ENCODE measurements at regions not wholly inside any gene's neighbourhood (a gene's known extent, or its start where the extent isn't known, plus 50 kb on each side); places are given as distances from the start of the nearest gene placed in this dataset.

- TF ChIP-seq CTCF (IDR thresholded peaks at IDR 0.05) = no peak
- no peak for TF ChIP-seq POLR2A (IDR thresholded peaks at IDR 0.05)
Measured at GRCh38 chr11:44377121-44377520, 67.2 kb upstream of the ALX4 start.

All from ovary (tissue), 3 donors.